ENCODE measurements at regions not wholly inside any gene's neighbourhood (a gene's known extent, or its start where the extent isn't known, plus 50 kb on each side); places are given as distances from the start of the nearest gene placed in this dataset.

DNA sequence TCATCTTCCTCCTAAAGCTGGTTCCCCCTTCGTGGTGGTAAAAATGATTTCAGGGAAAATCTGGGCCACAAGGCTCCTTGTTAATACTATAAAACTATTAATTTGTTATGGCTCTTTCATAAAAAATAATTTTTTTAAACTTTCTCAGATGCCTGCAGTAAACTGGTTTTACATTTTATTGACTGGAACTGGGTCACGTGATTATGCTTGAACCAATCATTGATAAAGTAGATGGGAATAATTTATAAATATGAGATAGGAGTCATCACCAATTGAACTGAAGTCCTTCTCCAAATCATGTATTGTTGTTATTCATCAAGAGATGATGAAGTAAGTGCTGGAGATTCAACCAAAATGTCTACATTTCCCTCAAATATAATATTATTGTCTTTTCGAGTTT lies 138.4 kb downstream of the SLC17A6 start:
- Histone ChIP-seq H3K4me3 (no peak overlapping the region), H3K36me3 (no peaks in the 10 kb centered on the region), H3K4me1 (no peaks in the 10 kb centered on the region), H3K27me3 (ENCODE audit: low read depth) (no peaks in the 10 kb centered on the region), H3K27ac (no peak overlapping the region), H3K9me3 (no peaks in the 10 kb centered on the region)
- ATAC-seq = no peak
- TF ChIP-seq, protein P1, sequence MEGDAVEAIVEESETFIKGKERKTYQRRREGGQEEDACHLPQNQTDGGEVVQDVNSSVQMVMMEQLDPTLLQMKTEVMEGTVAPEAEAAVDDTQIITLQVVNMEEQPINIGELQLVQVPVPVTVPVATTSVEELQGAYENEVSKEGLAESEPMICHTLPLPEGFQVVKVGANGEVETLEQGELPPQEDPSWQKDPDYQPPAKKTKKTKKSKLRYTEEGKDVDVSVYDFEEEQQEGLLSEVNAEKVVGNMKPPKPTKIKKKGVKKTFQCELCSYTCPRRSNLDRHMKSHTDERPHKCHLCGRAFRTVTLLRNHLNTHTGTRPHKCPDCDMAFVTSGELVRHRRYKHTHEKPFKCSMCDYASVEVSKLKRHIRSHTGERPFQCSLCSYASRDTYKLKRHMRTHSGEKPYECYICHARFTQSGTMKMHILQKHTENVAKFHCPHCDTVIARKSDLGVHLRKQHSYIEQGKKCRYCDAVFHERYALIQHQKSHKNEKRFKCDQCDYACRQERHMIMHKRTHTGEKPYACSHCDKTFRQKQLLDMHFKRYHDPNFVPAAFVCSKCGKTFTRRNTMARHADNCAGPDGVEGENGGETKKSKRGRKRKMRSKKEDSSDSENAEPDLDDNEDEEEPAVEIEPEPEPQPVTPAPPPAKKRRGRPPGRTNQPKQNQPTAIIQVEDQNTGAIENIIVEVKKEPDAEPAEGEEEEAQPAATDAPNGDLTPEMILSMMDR (IDR thresholded peaks at IDR 0.05) = no peak
- DNase-seq = no peak
- intact Hi-C loops (cut with DNase I) = no loop called here

DNA sequence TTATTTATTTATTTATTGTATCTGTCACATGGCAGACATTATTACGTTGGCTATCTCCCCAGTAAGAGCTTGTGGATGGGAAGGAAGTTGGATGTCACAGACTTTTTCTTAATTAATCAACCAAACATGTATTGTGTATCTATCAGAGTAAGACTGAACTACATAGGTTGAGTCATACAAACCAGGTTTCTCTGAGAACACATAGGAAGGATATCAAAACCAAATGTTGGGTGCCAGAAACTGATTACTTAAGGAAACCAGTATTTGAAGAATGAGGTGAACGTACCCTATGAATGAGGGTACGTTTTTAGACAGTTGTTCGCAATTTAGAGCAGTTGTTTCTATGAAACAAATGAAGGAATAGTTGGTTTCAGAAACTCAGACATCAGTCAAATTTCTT lies 136.4 kb downstream of the SLC17A6 start:
- ATAC-seq (no peak), DNase-seq (no peak)
- H3K4me1 ChIP-seq = no peaks in the 10 kb centered on the region
- no peaks in the 10 kb centered on the region for H3K27me3 ChIP-seq (ENCODE audit: low read depth)
- no peaks in the 10 kb centered on the region for H3K9me3 ChIP-seq
- intact Hi-C loops (cut with DNase I) = no loop called here
- no peaks in the 10 kb centered on the region for H3K36me3 ChIP-seq
- TF ChIP-seq, protein P1 (IDR thresholded peaks at IDR 0.05) = no peak
- no peak overlapping the region for H3K4me3 ChIP-seq
- no peak overlapping the region for H3K27ac ChIP-seq

DNA sequence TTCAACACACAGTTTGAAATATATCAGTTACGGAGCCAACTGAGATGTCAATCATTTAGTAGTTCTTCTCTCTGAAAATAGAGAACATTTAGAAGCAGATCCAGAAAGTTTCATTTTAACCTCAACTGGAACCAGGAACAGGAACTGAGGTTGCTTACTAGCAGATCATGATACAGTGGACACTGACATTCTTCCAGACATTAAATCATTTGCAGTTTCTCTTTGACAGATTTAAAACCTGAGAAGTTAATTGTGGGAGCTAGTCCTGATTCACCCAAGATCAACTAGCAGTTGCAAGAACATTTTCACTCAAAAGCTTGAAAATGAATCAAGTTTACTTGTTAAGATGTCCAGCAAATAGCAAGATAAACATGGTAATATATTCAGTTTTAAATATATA lies 135.4 kb downstream of the SLC17A6 start:
- DNase-seq = no peak
- H3K4me1 ChIP-seq = no peaks in the 10 kb centered on the region
- no peak for ATAC-seq
- H3K4me3 ChIP-seq = no peak overlapping the region
- H3K27ac ChIP-seq = no peak overlapping the region
- no peaks in the 10 kb centered on the region for H3K9me3 ChIP-seq
- TF ChIP-seq, protein P1 (IDR thresholded peaks at IDR 0.05) = no peak
- H3K27me3 ChIP-seq (ENCODE audit: low read depth) = no peaks in the 10 kb centered on the region
- intact Hi-C loops (cut with DNase I) = no loop called here
- H3K36me3 ChIP-seq = no peaks in the 10 kb centered on the region

- no peaks in the 10 kb centered on the region for H3K4me1 ChIP-seq
- TF ChIP-seq, protein P1 (IDR thresholded peaks at IDR 0.05) = no peak
- H3K36me3 ChIP-seq = no peaks in the 10 kb centered on the region
- no peak for DNase-seq
- intact Hi-C loops (cut with DNase I) = no loop called here
- H3K9me3 ChIP-seq = no peaks in the 10 kb centered on the region
- H3K27ac ChIP-seq = no peak overlapping the region
- no peak overlapping the region for H3K4me3 ChIP-seq
- no peaks in the 10 kb centered on the region for H3K27me3 ChIP-seq (ENCODE audit: low read depth)
- no peak for ATAC-seq
Measured at GRCh38 chr11:22472306-22472705, 134.1 kb downstream of the SLC17A6 start.

DNA sequence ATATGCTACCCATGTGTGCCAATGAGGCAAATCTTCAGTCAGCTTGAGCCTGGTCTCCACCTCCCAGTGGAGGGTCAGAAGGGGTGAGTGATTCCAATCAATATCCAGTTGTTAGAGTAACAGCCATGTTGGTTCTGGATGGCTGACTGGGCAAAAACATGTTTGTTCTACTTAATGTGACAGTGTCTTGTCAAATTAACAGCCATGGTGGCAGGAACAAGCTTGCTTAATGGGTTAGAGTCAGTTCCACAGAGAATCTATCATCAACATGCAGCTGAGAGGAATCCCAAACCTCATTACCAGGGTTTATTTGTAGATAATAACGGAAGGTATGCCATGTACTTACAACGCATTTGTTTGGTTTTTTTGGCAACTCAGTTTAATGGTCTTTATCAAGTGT lies 133.2 kb downstream of the SLC17A6 start:
- intact Hi-C loops (cut with DNase I) = no loop called here
- Histone ChIP-seq H3K4me1 (no peaks in the 10 kb centered on the region), H3K9me3 (no peaks in the 10 kb centered on the region), H3K27me3 (ENCODE audit: low read depth) (no peaks in the 10 kb centered on the region), H3K36me3 (no peaks in the 10 kb centered on the region), H3K4me3 (no peak overlapping the region), H3K27ac (no peak overlapping the region)
- TF ChIP-seq, protein P1 (IDR thresholded peaks at IDR 0.05) = no peak
- DNase-seq (no peak), ATAC-seq (no peak)

DNA sequence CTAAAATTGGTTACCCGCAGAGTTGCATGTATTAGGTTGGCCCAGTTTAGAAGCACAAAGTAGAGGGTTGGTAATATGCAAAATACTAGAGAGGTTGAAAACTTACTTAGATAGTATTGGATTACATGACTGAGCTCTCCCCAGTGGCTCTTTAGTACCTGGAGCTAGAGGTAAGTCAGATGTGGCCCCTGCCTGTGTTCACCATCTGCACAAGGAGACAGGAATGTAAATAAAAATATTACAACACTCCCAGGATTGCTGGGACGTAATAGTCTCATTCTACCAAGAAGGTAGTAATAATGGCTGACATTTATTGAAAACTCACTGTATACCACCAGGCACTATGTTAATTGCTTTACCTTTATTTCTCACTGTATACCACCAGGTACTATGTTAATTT lies 129.6 kb downstream of the SLC17A6 start:
- Histone ChIP-seq H3K9me3 (no peaks in the 10 kb centered on the region), H3K27me3 (ENCODE audit: low read depth) (no peaks in the 10 kb centered on the region), H3K4me1 (no peaks in the 10 kb centered on the region), H3K4me3 (no peak overlapping the region), H3K27ac (no peak overlapping the region), H3K36me3 (no peaks in the 10 kb centered on the region)
- intact Hi-C loops (cut with DNase I) = no loop called here
- DNase-seq (no peak), ATAC-seq (no peak)
- TF ChIP-seq, protein P1 (IDR thresholded peaks at IDR 0.05) = no peak

Measured in lower lobe of right lung (tissue), 2 donors.